GM18520 (cell line): ENCODE measurements at regions not wholly inside any gene's neighbourhood (a gene's known extent, or its start where the extent isn't known, plus 50 kb on each side); places are given as distances from the start of the nearest gene placed in this dataset.

Source experiments
- ATAC-seq: cut with Tn5 transposase; IDR thresholded peaks from one replicate; pipeline ENCODE4 v1.9.1; 2021; ENCODE audit not compliant: unreplicated experiment

DNA sequence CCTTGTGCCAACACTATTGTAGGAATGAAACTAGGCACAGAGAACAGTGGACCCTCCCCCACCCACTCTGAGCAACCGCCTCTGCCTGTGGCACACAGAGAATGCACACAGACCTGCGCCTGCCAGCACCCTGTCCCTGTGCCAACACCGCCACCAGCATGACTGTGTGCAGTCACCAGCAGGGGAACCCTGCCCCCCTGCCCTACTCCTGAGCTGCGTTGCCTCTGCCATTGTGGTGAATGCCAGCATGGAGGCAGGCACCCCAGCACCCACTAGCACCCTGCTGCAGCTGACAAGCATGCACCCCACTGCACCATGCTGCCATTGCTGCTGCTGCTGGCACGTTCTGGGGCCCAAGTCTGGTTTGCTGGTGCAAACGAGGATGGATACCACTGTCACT is 94.4 kb upstream of the PRLR start:
- ATAC-seq = no peak

DNA sequence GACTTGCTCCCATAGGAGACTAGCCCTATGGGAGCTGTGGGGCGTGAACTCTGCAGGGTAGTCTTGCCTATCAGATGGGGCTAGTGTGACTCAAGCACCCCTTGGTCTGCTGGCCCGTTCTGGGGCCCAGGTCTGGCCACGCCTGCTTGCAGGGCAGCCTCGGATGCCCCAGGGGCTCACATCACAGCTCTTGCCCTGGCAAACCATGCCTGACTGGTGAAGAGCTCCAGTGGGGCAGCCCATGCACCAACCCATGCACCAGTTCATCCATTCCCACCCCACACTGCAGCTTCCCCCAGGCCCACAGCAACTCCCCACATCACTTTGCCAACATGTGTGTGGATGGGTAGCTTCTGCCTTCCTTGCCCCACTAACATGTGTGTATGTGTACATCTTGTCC is 93.9 kb upstream of the PRLR start:
- no peak for ATAC-seq

DNA sequence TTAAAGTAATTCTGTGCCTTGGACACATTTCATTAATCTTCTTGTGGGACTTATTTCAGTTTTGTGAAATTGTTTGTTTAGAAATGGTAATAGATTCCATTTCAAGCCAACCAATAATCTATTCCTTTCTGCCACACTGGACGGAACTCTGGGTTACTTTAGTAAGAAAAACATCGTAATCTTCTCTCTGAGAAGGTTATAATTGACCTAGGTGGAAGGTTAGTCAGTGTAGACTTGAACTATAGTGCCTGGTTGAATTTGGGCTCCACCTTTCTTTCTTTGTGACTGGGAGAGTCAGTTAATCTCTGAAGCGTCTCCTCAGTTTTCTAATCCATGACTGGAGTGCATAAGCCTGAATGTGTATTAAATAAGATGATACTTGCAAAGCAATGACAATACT is 89.7 kb upstream of the PRLR start:
- peak; percentile 8 for ATAC-seq

GRCh38 chr5:35319333-35320002 is 89.2 kb upstream of the PRLR start:
- ATAC-seq = peak; percentile 94

- ATAC-seq = no peak
Measured at GRCh38 chr5:35317586-35317985, 87.3 kb upstream of the PRLR start.

DNA sequence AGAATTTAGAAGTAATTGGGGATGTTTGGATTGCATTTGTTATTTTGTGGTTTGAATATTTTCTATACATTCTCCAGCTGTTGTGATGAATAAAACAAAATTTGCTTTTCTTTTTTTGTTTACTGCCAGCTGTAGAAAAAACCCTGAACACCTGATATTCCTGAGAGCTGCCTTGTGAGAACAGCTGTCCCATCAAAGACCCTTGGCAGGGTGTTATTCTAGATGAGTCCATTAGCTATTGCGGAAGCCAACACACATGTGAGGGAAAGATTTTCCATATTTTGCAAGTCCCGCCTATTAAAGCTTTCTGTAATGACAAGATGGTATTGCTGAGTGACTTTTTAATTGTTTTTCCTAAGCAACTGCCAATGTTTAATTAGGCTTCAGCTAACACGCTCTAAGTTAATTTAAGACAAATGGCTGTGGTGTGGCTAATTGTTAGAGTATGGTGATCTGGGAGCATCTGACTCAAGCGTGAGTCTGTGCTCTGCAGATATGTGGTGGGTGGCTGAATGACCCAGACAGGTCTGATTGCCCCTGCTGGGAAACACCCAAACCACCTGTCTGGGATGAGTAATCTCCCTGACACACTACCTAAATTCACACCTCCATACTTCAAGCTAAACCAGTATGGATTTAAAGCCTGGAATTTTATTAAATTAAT is 86.5 kb upstream of the PRLR start:
- no peak for ATAC-seq

DNA sequence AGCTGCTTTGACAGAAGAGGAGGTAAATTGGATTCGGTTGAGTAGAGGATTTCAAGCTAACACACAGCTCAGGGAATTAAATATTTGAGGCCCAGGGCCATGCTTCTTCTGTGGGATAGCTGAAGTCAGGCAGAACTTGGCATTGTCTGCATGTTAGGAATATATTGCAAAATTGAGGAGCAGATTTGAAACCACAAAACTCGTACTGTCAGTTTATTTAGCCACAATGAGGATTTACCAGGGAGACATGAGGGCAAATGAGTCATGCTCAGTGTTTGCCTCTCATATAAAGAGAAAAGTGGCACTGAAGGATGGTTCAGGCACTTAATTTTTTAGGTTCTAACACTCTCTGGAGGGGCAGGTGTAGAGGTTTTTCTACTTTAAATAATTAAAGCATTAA is 83.0 kb upstream of the PRLR start:
- ATAC-seq = no peak

- no peak for ATAC-seq
Measured at GRCh38 chr5:35312267-35312666, 82.0 kb upstream of the PRLR start.

DNA sequence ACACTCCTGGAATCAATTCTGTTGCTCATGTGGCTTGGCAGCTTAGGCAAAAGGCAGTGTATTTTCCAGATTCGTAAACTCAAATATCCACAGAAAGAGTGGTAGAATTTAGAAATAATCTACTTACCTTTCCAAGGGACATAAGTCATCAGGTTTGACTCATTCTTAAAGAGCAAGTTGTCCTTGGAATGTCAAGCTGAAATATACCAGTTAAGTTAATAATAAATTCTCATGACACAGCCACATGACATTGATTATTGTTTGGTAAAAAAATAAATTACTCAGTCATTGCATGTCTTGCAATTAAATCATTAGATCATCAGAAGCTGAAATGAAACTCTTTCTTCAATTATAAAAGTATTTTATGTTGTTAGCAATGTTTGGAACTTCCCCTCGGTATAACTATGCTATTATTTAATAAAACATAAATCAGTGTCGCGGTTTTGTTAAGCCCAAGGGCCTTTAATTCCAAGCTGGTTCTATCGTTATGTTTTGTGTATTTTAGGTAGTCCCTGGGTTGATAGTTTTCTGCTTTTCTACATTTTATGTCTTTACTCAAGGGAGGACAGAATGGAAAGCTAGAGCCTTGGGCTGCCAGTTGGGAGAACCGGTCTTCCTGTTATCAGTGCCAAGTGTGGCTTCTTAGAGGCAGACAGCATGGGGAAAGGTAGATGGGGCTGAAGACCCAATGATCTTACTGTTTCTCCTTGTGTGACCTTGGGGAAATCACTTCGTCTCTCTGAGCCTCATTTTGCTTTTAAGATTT is 79.3 kb upstream of the PRLR start:
- ATAC-seq = no peak

DNA sequence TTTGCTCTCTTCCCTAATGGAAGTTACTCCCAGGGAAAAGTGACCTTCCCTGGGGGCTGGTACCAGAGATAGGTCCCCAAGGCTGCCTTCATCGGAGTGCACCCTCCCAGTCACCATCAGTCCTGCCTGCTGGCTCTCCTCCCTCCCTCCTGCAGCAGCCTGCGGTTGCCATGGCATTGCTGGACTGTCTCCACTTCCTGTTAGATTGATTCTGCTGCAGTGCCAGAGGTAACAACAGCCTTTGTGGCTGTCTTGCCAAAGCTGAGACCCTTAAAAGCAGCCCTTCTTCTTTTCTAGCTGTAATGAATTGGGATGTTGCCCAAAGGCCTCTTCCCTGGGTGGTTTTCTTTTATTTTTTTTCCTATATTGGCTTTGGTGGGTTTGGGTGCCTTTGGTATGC is 78.1 kb upstream of the PRLR start:
- no peak for ATAC-seq

DNA sequence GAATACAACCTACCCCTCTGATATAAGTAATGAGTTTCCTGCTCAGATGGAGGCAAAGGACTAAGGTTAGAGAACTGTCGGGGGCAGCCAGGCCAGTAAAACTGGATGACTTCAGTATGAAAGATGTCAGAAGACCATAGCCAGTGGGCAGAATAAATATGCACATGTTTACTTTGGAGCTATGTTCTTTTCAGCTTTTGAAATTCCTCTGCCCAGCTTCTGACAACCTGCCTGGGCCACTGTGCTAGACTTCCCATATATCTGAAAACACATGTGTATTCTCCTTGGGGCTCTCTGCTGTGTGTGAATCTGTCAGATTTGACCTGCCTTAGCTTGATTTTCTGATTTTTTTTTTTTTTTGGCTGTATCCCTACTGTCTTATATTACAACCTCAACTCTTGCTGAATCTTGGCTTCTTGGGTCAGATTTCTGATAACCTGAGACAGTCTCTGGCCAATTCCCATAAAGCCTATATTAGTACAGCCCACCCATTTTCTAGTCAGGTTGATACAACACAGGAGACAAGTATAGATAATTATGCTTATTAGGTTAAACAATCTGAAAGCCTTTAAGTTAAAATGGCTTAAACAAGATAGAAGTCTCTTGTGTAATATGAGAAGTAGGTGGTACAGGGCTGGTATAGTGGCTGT is 76.6 kb upstream of the PRLR start:
- no peak for ATAC-seq

GRCh38 chr5:35305336-35306020 is 75.2 kb upstream of the PRLR start:
- no peak for ATAC-seq

DNA sequence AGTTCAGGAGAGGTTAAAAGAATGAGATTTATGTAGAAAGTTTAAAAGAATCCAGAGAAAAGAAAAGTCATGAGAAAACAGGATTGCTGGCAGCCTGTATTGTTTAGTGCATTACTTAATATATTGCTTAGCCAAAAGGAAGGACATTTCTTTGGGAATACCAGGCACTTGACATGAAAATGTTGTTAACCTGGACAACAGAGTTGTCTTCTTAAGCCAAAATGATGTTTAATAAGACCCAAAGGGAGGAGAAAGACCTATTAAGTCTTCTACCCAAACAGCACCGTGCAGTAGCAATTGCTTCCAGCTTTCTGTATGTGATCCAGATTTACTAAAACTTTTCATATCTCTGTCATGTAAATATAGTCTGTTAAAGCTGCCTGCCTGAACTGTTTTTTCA is 74.0 kb upstream of the PRLR start:
- no peak for ATAC-seq

- no peak for ATAC-seq
Measured at GRCh38 chr5:35303152-35303551, 72.9 kb upstream of the PRLR start.

- peak; percentile 98 for ATAC-seq
Measured at GRCh38 chr5:35302544-35302943, 72.3 kb upstream of the PRLR start.

DNA sequence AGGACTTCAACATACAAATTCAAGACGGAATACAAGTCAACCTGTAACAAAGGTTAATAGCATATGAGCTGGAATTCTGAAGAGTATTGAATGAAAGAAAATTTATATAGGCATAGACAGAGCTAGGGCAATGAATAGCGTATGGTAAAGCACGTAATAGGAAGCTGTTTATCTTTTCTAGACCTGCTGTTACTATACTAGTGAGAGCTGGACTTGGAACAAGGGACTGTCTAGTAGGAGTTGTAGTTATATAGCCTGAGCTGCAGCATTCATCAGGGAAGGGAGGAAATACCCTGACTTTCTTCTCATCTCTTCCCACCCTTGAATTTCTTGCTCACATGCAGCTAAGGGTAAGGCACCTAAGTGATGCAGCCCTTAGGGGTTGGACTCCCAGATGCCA is 67.5 kb upstream of the PRLR start:
- no peak for ATAC-seq

DNA sequence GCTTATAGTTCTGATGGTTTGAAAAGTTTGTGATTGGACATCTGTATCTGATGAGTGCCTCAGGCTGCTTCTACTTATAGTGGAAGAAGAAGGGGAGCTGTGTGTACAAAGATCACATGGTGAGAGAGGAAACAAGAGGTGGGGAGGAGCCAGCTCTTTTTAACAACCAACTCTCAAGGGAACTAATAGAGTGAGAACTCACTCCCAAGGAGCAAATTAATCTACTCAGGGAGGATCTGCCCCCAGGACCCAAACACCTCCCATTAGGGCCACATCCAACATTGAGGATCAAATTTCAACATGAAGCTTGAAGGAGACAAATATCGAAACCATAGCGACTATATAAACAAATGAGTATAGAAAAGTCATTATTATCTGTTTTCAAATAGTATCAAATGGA is 64.7 kb upstream of the PRLR start:
- no peak for ATAC-seq

DNA sequence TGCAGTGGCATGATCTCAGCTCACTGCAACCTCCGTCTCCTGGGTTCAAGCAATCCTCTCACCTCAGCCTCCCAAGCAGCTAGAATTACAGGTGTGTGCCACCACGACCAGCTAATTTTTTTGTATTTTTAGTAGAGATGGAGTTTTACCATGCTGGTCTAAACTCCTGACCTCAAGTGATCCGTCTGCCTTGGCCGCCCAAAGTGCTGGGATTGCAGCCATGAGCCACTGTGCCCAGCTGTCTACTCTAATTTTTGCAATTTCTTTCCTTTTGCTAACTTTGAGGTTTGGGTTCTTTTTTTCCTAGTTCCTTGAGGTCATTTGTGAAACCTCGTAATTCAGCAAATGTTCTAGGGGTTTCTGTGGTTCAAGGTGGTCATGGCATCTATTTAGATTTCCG is 63.7 kb upstream of the PRLR start:
- no peak for ATAC-seq

- no peak for ATAC-seq
Measured at GRCh38 chr5:35285435-35285834, 55.1 kb upstream of the PRLR start.

DNA sequence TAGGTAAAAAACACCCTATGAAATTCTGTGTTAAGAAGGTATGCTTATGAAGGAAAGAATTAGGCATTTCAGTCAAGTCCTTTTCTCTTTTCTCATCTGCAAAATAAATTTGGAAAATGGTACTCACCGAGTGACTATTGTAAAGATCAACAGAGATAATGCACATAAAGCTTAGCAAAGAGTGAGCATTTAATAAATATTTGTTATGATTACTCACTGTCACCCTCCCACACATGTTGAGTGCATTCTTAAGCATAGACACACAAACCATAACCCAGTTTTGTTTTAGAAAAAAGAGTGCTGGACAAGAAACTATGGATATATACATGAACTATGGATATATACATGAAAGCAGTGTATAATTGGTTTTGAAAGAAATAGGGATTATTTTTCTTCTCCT is 54.7 kb upstream of the PRLR start:
- ATAC-seq = no peak

GRCh38 chr5:35284364-35284763 is 54.1 kb upstream of the PRLR start:
- ATAC-seq = no peak
